ENCODE measurements at regions not wholly inside any gene's neighbourhood (a gene's known extent, or its start where the extent isn't known, plus 50 kb on each side); places are given as distances from the start of the nearest gene placed in this dataset.

DNA sequence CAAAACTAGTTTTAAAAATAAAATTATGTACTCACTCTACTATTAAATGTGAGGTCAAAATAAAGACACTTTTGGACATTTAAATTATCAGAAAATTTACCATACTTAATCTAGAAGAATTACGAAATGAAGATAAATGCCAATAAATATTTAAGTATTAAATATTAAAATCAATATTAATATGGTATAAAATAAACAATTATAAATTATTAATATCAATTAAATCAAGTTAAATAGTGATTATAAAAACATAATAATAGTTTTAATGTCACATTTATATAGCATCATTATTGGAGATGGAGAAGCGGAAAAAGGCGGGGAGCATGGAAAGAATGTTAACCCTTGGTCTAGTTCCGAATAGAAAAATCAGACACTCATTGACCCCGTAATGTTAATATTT is 224.3 kb upstream of the MDGA2 start:
- no peak for TF ChIP-seq YY1 (IDR thresholded peaks at IDR 0.05; ENCODE audit: insufficient read depth, insufficient read length)
- TF ChIP-seq ZNF274 (IDR thresholded peaks at IDR 0.05; ENCODE audit: low read depth, low read length), result no peak
- TF ChIP-seq SUZ12 (IDR thresholded peaks at IDR 0.05; ENCODE audit: extremely low read depth, insufficient read depth, insufficient read length), result no peak
